MCF 10A (cell line): ENCODE measurements at regions not wholly inside any gene's neighbourhood (a gene's known extent, or its start where the extent isn't known, plus 50 kb on each side); places are given as distances from the start of the nearest gene placed in this dataset.
A peak's percentile ranks its signal among the peaks of the same experiment; 100 is the strongest.

Source experiments
- BruUV-seq: library from RNA; stranded (reverse); fragments of 400-500 nt; replicated peaks from 2 replicates; lab custom pipeline; 2021; lab: Mats Ljungman, UMichigan
- CTCF ChIA-PET: fragments of 300-600 bp; sonication (Branson Sonifier 250); formaldehyde crosslinking; extraction: SDS; loops from one replicate; lab custom pipeline; 2021; ENCODE audit warnings: antibody characterized with exemption, inconsistent platforms; lab: Yijun Ruan, JAX
- POLR2A ChIA-PET: fragments of 300-600, 350-650 bp; sonication (Branson Sonifier 250); formaldehyde crosslinking; extraction: SDS; loops from one replicate; lab custom pipeline; 2020; ENCODE audit warnings: antibody characterized with exemption, inconsistent platforms; lab: Yijun Ruan, JAX
- DNase-seq: peaks from one replicate; pipeline ENCODE4 v3.0.0-alpha.2; 2018; ENCODE audit not compliant: unreplicated experiment
- H3K27ac Mint-ChIP-seq: one replicate; pipeline ENCODE4 v1.8.0; 2022; ENCODE audit warnings: mild to moderate bottlenecking, low read depth, mixed read lengths; ENCODE audit not compliant: unreplicated experiment
- H3K27me3 Mint-ChIP-seq: one replicate; pipeline ENCODE4 v1.8.0; 2022; ENCODE audit warnings: mixed read lengths; ENCODE audit not compliant: insufficient read depth, unreplicated experiment
- H3K36me3 Mint-ChIP-seq: one replicate; pipeline ENCODE4 v1.8.0; 2022; ENCODE audit warnings: mild to moderate bottlenecking, moderate library complexity, mixed read lengths; ENCODE audit not compliant: insufficient read depth, unreplicated experiment
- H3K4me1 Mint-ChIP-seq: one replicate; pipeline ENCODE4 v1.8.0; 2022; ENCODE audit warnings: mixed read lengths; ENCODE audit not compliant: insufficient read depth, unreplicated experiment
- H3K4me3 Mint-ChIP-seq: one replicate; pipeline ENCODE4 v1.8.0; 2022; ENCODE audit warnings: mild to moderate bottlenecking, moderate library complexity, mixed read lengths; ENCODE audit not compliant: unreplicated experiment
- H3K9me3 Mint-ChIP-seq: one replicate; pipeline ENCODE4 v1.8.0; 2022; ENCODE audit warnings: mixed read lengths; ENCODE audit not compliant: unreplicated experiment
- CTCF ChIP-seq: fragments of 200-600 bp; IDR thresholded peaks from one replicate; pipeline ENCODE4 v1.8.0; 2022; ENCODE audit warnings: antibody characterized with exemption, mild to moderate bottlenecking; ENCODE audit not compliant: unreplicated experiment
- intact Hi-C: fragments of 100-400 bp; cut with micrococcal nuclease; formaldehyde crosslinking; loops from 2 replicates; pipeline ENCODE4 v1.14.1; 2022

DNA sequence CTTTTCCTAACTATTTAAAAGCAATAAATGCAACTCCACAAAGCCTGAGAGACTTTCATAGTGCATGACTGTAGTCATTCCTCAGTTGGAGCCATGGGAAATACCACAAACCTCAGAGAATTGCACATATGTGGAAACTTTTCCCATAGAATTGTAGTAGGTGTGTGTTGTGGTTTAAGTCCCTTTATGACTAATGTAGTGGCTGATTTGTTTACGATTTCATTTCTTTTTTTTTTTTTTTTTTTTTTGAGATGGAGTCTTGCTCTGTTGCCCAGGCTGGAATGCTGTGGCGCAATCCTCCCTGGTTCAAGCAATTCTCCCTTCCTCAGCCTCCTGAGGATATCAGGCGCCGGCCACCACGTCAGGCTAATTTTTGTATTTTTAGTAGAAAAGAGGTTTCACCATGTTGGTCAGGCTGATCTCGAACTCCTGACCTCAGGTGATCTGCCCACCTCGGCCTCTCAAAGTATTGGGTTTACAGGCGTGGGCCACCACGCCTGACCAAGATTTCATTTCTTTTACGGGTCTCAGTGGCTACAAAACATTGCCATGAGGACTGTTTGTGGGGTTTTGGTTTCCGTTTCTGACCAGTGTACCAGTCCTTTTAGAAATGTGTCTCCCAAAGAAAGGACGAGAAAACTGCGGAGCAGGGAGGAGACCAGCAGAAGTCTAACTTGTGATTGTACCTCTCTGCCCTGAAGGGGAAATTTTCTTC lies 212.1 kb upstream of the MARCKS start:
- POLR2A ChIA-PET: interaction anchor here (0.7 to 3.3 kb wide), 13 partner anchors 8 to 330 kb away, joined by 3 to 58 read pairs (median 5); no protein-coding TSS in a partner anchor
- no peaks in the 10 kb centered on the region for H3K36me3 Mint-ChIP-seq
- CTCF ChIA-PET: interaction anchor here (0.6 to 1.8 kb wide), 4 partner anchors 11 to 627 kb away, joined by 3 to 9 read pairs (median 6); no protein-coding TSS in a partner anchor
- H3K4me1 Mint-ChIP-seq: peaks cover 28% of the 10 kb centered on the region
- no peak for TF ChIP-seq CTCF
- intact Hi-C loops: loop anchor here (2.0 kb wide), 1 partner anchor 14 kb away; no protein-coding TSS in a partner anchor
- H3K4me3 Mint-ChIP-seq: peak overlapping the region; percentile 10
- no peaks in the 10 kb centered on the region for H3K9me3 Mint-ChIP-seq
- BruUV-seq: no TSS peak
- H3K27me3 Mint-ChIP-seq: no peaks in the 10 kb centered on the region
- H3K27ac Mint-ChIP-seq: peak overlapping the region; percentile 83
- DNase-seq: peak; percentile 93

DNA sequence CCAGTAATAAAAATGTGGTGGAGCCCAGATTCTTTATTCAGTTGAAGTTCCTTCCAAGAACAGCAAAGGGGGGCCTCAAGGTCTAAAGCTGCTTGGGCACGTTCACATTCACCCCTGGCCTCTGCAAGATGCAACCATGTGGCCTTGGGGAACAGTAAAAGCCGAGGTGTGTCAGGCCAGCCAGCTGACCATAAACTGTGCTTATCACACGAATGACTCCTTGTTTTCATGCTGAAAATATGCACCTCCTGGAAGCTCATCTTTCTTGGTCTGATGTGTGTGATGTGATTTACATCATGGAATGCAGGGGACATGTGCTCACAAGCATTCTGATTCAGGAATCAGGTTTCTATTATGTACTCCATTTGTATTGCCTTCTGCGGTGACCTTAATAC lies 211.6 kb upstream of the MARCKS start:
- Mint-ChIP-seq H3K36me3 (no peaks in the 10 kb centered on the region), H3K27ac (peak overlapping the region; percentile 83), H3K27me3 (no peaks in the 10 kb centered on the region), H3K9me3 (no peaks in the 10 kb centered on the region), H3K4me3 (peak overlapping the region; percentile 10), H3K4me1 (peaks cover 31% of the 10 kb centered on the region)
- ChIA-PET CTCF (interaction anchor here (0.6 to 1.8 kb wide), 5 partner anchors 10 to 627 kb away, joined by 3 to 9 read pairs (median 5); no protein-coding TSS in a partner anchor), POLR2A (interaction anchor here (0.8 to 3.3 kb wide), 12 partner anchors 9 to 331 kb away, joined by 3 to 58 read pairs (median 6); no protein-coding TSS in a partner anchor)
- intact Hi-C loops: loop anchor here (2.0 kb wide), 1 partner anchor 15 kb away; no protein-coding TSS in a partner anchor
- TF ChIP-seq CTCF: no peak
- DNase-seq: peak; percentile 82
- BruUV-seq: no TSS peak

DNA sequence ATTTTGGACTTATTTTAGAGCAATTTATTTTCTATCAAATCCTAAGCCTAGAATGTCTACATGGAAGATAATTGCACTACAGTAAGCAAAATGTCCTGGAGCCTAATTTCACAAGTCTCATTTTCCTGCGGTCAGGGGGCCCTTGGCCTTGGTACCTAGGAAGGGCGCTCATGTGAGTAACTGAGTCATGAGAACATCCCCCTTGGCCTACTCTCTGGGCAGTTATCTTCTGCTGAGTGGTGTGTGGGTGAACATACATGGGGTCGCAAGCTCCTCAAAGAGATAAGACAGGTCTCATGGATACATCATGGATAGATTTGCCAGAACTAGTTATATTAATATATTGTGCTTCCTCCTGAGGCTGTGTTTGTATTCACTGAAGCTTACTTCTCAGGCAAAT lies 211.2 kb upstream of the MARCKS start:
- Mint-ChIP-seq H3K27ac (peak overlapping the region; percentile 83), H3K9me3 (no peaks in the 10 kb centered on the region), H3K4me1 (peaks cover 31% of the 10 kb centered on the region), H3K36me3 (no peaks in the 10 kb centered on the region), H3K4me3 (peak overlapping the region; percentile 10), H3K27me3 (no peaks in the 10 kb centered on the region)
- no peak for TF ChIP-seq CTCF
- BruUV-seq: no TSS peak
- CTCF ChIA-PET: interaction anchor here (0.6 to 1.8 kb wide), 6 partner anchors 10 to 628 kb away, joined by 3 to 9 read pairs (median 4); no protein-coding TSS in a partner anchor
- POLR2A ChIA-PET: interaction anchor here (0.8 to 3.3 kb wide), 13 partner anchors 9 to 331 kb away, joined by 3 to 58 read pairs (median 5); no protein-coding TSS in a partner anchor
- DNase-seq: peak; percentile 44
- intact Hi-C loops: loop anchor here (2.0 kb wide), 1 partner anchor 15 kb away; no protein-coding TSS in a partner anchor

DNA sequence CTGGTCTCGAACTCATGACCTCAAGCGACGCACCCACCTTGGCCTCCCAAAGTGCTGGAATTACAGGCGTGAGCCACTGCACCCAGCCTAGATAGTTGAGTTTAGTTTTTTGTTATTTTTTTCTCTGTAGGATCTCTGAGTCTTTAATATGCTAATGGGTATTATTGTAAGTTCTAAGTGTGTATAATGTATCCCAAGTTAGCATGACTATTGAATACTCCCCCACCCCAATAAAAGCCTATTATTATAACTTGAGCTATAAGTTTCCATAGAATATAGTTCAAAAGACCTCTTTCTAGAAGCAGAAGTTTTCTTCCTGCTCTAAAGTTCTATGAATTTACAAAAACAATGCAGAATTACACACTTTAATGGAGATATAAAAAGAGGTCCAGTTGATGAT lies 210.4 kb upstream of the MARCKS start:
- H3K27me3 Mint-ChIP-seq: no peaks in the 10 kb centered on the region
- no peak overlapping the region for H3K4me3 Mint-ChIP-seq
- no peak for TF ChIP-seq CTCF
- POLR2A ChIA-PET: interaction anchor here (1.0 to 3.3 kb wide), 7 partner anchors 9 to 213 kb away, joined by 3 to 58 read pairs (median 6); no protein-coding TSS in a partner anchor
- CTCF ChIA-PET: interaction anchor here (0.7 to 1.8 kb wide), 6 partner anchors 9 to 910 kb away, joined by 3 to 9 read pairs (median 4); no protein-coding TSS in a partner anchor
- H3K9me3 Mint-ChIP-seq: no peaks in the 10 kb centered on the region
- BruUV-seq: no TSS peak
- no peaks in the 10 kb centered on the region for H3K36me3 Mint-ChIP-seq
- peaks cover 31% of the 10 kb centered on the region for H3K4me1 Mint-ChIP-seq
- intact Hi-C loops: no loop called here
- H3K27ac Mint-ChIP-seq: no peak overlapping the region
- no peak for DNase-seq
